ENCODE measurements at regions not wholly inside any gene's neighbourhood (a gene's known extent, or its start where the extent isn't known, plus 50 kb on each side); places are given as distances from the start of the nearest gene placed in this dataset.

GRCh38 chr1:221565711-221566110 lies 176.2 kb downstream of the DUSP10 start:
- Histone ChIP-seq H3K4me3 (no peak overlapping the region), H3K36me3 (no peaks in the 10 kb centered on the region), H3K9me3 (no peaks in the 10 kb centered on the region), H3K27me3 (no peaks in the 10 kb centered on the region), H3K4me1 (peaks cover 16 to 36% of the 10 kb centered on the region in 2 donors), H3K27ac (peak overlapping the region; percentile 74 to 84 (median 79))
- in situ Hi-C loops (cut with MboI; ENCODE audit: low sequenced_read_pairs in 4 of 4) = loop anchor here in 2 of 4 donors (25.0 kb wide), 2 partner anchors 172 to 197 kb away; partner anchors contain the start of gene DUSP10 (in 1 of the 2)
- ATAC-seq (peak; percentile 89 to 97), DNase-seq (peak; percentile 26 to 69)
- intact Hi-C loops (cut with DNase I; ENCODE audit: low total_unique reads) = loop anchor here (1.0 to 10.0 kb wide), 4 partner anchors 37 to 319 kb away; partner anchors contain the start of gene DUSP10
- TF ChIP-seq CTCF (IDR thresholded peaks at IDR 0.05 in 4 of 5, conservative IDR thresholded peaks at IDR 0.05 in 1 of 5) = no peak
- TF ChIP-seq POLR2A (IDR thresholded peaks at IDR 0.05) = no peak

DNA sequence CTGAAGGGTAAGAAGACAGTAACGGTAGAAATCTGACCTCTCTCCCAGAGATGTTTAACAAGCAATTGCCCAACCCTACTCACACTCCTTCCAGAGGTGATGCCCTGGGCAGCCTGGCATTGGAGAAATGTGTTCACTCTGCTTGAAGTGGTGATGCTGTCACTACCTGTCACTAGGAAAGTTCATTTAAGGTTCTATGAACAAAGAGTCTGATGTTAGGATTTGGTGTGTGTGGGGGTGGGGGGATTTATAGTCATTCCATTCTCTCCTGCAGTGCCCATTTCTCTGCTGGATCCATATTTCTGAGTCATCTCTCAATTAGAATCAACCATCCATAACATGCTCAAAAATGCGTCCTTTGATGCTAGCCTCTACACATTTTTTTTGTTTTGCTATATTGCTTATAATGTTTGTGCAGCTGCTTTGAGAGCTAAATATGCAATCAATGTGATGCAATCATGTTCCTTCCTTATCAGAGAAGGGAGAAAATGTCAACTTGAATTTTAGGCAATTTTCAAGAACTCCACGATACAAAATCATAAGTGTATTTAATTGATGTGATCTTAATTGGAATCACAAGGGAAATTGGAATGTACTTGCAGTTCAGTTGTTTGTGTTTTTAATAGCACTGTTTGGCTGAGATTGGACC lies 173.9 kb downstream of the DUSP10 start:
- ATAC-seq (no peak), DNase-seq (no peak)
- H3K27ac ChIP-seq = no peak overlapping the region
- H3K36me3 ChIP-seq = no peaks in the 10 kb centered on the region
- no peak for TF ChIP-seq POLR2A (IDR thresholded peaks at IDR 0.05)
- no peak for TF ChIP-seq CTCF (IDR thresholded peaks at IDR 0.05 in 4 of 5, conservative IDR thresholded peaks at IDR 0.05 in 1 of 5)
- no peaks in the 10 kb centered on the region for H3K9me3 ChIP-seq
- no peaks in the 10 kb centered on the region for H3K27me3 ChIP-seq
- intact Hi-C loops (cut with DNase I; ENCODE audit: low total_unique reads) (loop anchor here (5.0 to 10.0 kb wide), 2 partner anchors 34 to 317 kb away; no protein-coding TSS in a partner anchor), in situ Hi-C loops (cut with MboI; ENCODE audit: low sequenced_read_pairs in 4 of 4) (loop anchor here in 2 of 4 donors (25.0 kb wide), 2 partner anchors 169 to 194 kb away; partner anchors contain the start of gene DUSP10 (in 1 of the 2))
- peaks cover 16 to 36% of the 10 kb centered on the region in 2 donors for H3K4me1 ChIP-seq
- H3K4me3 ChIP-seq = no peak overlapping the region

DNA sequence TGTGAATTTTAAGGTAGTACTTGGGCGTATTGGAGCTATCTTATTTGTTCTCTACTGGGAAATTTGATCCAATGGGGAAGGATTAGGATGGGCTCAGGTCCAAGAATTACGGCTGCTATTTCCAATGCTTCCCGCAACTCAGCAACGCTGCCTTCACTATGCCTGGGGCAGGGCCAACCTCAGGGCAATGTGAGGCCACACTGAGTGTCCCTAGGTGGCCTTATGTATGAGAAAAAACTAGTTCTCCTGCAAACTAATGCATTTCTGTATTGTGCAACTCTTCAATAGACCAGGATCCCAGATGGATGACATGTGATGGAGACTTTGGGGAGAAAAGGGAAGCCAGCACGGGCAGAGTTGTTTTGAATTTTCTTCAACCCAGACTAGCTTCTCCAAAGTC lies 168.1 kb downstream of the DUSP10 start:
- Histone ChIP-seq H3K9me3 (no peaks in the 10 kb centered on the region), H3K4me3 (no peak overlapping the region), H3K36me3 (no peaks in the 10 kb centered on the region), H3K4me1 (peaks cover 10 to 14% of the 10 kb centered on the region in 2 donors), H3K27me3 (no peaks in the 10 kb centered on the region), H3K27ac (no peak overlapping the region)
- intact Hi-C loops (cut with DNase I; ENCODE audit: low total_unique reads) (no loop called here), in situ Hi-C loops (cut with MboI; ENCODE audit: low sequenced_read_pairs in 4 of 4) (loop anchor here in 2 of 4 donors (25.0 kb wide), 2 partner anchors 164 to 189 kb away; partner anchors contain the start of gene DUSP10 (in 1 of the 2))
- peak in 1 of 2 donors; percentile 56 for ATAC-seq
- peak; percentile 20 to 26 for DNase-seq
- TF ChIP-seq POLR2A (IDR thresholded peaks at IDR 0.05) = no peak
- no peak for TF ChIP-seq CTCF (IDR thresholded peaks at IDR 0.05 in 4 of 5, conservative IDR thresholded peaks at IDR 0.05 in 1 of 5)

GRCh38 chr1:221574529-221574928 lies 167.4 kb downstream of the DUSP10 start:
- Histone ChIP-seq H3K27me3 (no peaks in the 10 kb centered on the region), H3K27ac (no peak overlapping the region), H3K36me3 (no peaks in the 10 kb centered on the region), H3K9me3 (no peaks in the 10 kb centered on the region), H3K4me1 (peaks cover 10 to 14% of the 10 kb centered on the region in 2 donors), H3K4me3 (no peak overlapping the region)
- in situ Hi-C loops (cut with MboI; ENCODE audit: low sequenced_read_pairs in 4 of 4) (loop anchor here in 2 of 4 donors (25.0 kb wide), 2 partner anchors 163 to 188 kb away; partner anchors contain the start of gene DUSP10 (in 1 of the 2)), intact Hi-C loops (cut with DNase I; ENCODE audit: low total_unique reads) (no loop called here)
- ATAC-seq (no peak), DNase-seq (no peak)
- TF ChIP-seq POLR2A (IDR thresholded peaks at IDR 0.05) (no peak), CTCF (IDR thresholded peaks at IDR 0.05 in 4 of 5, conservative IDR thresholded peaks at IDR 0.05 in 1 of 5) (no peak)
